ENCODE measurements at regions not wholly inside any gene's neighbourhood (a gene's known extent, or its start where the extent isn't known, plus 50 kb on each side); places are given as distances from the start of the nearest gene placed in this dataset.

DNA sequence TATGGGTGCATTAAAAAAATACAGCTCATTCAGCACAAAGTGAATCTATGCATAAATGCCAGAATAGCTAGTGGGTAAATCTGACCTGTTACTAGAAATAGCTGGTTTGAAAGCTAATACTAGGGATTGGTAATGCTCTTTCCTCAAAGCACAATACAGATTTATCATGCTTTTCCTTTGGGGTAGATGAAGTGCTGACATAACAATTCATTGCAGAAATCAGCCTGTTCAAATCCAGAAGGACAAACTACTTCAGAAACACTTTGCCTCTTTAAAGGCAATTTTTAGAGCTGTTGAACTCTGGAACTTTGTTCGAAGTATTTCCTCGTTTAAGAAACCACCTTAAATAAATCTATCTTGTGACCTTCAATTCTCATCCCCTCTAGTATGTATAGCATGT is 957.9 kb downstream of the ARAP2 start:
- DNase-seq (ENCODE audit: extremely low spot score, unreplicated experiment): no peak
- H3K4me3 Mint-ChIP-seq: no peak overlapping the region
- no peak overlapping the region for H3K27ac Mint-ChIP-seq
- no peaks in the 10 kb centered on the region for H3K27me3 Mint-ChIP-seq
- no peaks in the 10 kb centered on the region for H3K36me3 Mint-ChIP-seq
- no peaks in the 10 kb centered on the region for H3K9me3 Mint-ChIP-seq
- TF ChIP-seq, protein P1, sequence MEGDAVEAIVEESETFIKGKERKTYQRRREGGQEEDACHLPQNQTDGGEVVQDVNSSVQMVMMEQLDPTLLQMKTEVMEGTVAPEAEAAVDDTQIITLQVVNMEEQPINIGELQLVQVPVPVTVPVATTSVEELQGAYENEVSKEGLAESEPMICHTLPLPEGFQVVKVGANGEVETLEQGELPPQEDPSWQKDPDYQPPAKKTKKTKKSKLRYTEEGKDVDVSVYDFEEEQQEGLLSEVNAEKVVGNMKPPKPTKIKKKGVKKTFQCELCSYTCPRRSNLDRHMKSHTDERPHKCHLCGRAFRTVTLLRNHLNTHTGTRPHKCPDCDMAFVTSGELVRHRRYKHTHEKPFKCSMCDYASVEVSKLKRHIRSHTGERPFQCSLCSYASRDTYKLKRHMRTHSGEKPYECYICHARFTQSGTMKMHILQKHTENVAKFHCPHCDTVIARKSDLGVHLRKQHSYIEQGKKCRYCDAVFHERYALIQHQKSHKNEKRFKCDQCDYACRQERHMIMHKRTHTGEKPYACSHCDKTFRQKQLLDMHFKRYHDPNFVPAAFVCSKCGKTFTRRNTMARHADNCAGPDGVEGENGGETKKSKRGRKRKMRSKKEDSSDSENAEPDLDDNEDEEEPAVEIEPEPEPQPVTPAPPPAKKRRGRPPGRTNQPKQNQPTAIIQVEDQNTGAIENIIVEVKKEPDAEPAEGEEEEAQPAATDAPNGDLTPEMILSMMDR (conservative IDR thresholded peaks at IDR 0.05): no peak
- H3K4me1 Mint-ChIP-seq (ENCODE audit: unreplicated experiment): no peaks in the 10 kb centered on the region

DNA sequence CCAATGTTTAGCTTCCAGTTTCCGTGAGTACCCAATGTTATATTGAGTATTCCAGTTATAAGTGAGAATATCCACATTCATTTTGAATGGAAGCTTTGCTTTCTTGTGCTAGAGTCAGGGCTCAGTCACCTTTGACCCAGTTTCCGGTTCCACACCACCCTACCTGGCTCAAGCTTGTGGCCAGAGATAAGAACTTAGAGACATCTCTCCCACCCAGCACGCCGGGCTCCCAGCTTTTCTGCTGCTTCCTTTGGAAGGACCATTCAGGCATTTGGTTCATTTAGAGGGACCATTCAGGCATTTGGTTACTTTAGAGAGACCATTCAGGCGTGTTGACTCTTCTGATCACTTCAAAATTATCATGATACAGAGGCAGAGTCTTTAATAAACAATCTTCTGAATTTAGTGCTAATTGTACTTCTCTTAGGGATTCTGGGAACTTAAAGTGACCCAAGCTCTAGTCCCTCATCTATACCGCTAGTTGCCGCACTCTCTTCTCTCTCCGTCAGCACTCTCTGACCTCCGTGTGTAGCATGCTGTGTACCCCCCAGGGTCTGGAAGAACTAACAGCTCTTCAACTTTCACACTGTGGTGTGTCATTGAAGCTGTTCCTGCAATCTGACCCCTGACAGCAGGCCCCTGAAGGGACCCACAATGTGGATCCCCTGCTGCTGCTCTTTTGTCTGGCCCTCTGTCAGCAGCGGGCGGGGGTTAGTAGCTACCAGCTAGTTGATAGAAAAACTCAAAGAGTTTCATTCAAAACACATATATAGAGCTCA is 943.1 kb downstream of the ARAP2 start:
- Mint-ChIP-seq H3K27me3 (no peaks in the 10 kb centered on the region), H3K4me3 (peak overlapping the region; percentile 44), H3K36me3 (no peaks in the 10 kb centered on the region), H3K4me1 (ENCODE audit: unreplicated experiment) (peaks cover 3% of the 10 kb centered on the region), H3K27ac (no peak overlapping the region), H3K9me3 (no peaks in the 10 kb centered on the region)
- no peak for DNase-seq (ENCODE audit: extremely low spot score, unreplicated experiment)
- TF ChIP-seq, protein P1 (conservative IDR thresholded peaks at IDR 0.05): no peak

DNA sequence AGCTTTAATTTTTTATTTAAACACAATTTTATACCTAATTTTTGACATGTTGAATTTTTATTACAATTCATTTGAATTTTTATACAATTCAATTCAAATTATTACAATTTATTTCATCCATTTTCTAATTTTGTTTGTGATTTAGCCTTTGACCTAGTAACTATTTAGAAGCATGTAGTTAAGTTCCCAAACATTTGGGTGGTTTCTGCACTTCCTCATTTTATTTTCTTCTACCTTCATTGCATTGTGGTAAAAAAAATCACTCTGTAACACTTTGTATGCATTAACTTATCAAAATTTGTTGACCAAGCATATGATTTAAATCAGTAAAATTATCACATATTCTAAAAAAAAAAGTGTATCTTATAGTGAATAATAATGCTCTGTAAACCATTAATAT is 928.9 kb downstream of the ARAP2 start:
- H3K36me3 Mint-ChIP-seq: no peaks in the 10 kb centered on the region
- TF ChIP-seq, protein P1 (conservative IDR thresholded peaks at IDR 0.05): no peak

DNA sequence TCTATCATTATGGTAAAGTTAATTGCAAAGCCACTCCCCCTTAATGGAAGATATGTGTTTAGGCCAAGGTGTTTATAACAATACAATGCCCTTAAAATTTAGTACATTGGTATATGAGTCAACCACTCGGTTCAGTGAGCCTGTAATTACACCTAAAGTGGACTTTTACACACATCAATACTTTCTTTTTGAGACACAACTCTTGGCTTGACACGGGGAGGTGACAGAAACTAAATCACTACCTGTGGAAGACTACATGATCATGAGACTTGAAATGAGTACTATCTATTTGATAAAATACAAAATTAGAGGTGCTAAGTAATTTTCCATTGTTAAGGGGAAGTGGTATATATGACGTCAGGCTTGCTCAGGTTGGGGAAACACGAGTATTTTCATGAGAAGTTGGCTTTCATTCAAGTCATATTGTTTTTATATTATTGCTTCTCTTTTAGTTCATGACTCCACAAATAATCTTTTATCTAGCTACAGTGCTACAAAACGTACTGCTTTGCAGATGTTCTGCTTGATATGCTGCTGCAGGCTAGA is 918.3 kb downstream of the ARAP2 start:
- Mint-ChIP-seq H3K27ac (no peak overlapping the region), H3K27me3 (no peaks in the 10 kb centered on the region), H3K4me3 (no peak overlapping the region), H3K36me3 (no peaks in the 10 kb centered on the region), H3K9me3 (no peaks in the 10 kb centered on the region), H3K4me1 (ENCODE audit: unreplicated experiment) (no peaks in the 10 kb centered on the region)
- TF ChIP-seq, protein P1 (conservative IDR thresholded peaks at IDR 0.05): no peak
- no peak for DNase-seq (ENCODE audit: extremely low spot score, unreplicated experiment)

More for the DNA sequence above, 928.9 kb downstream of the ARAP2 start:
- Mint-ChIP-seq H3K4me1 (ENCODE audit: unreplicated experiment) (no peaks in the 10 kb centered on the region), H3K27ac (no peak overlapping the region), H3K4me3 (no peak overlapping the region), H3K27me3 (no peaks in the 10 kb centered on the region), H3K9me3 (no peaks in the 10 kb centered on the region)
- DNase-seq (ENCODE audit: extremely low spot score, unreplicated experiment): no peak

DNA sequence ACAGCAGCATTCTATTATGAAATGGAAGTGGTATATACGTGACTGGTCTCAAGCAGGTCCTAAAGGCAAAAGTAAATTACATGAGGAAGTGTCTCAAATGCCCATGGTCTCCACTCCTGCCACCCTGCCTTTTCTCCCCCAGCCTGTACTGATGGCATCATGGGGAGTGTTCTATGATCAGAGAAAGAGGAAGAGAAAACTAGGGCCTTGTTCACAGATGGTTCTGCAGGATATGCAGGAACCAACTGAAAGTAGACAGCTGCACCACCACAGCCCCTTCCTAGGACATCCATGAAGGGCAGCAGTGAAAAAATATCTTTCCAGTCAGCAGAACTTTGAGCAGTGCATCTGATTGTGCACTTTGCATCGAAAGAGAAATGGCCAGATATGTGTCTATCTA is 901.5 kb downstream of the ARAP2 start:
- TF ChIP-seq, protein P1 (conservative IDR thresholded peaks at IDR 0.05): no peak
- no peak for DNase-seq (ENCODE audit: extremely low spot score, unreplicated experiment)

More for the DNA sequence above, 901.5 kb downstream of the ARAP2 start:
- H3K4me1 Mint-ChIP-seq (ENCODE audit: unreplicated experiment): no peaks in the 10 kb centered on the region
- no peaks in the 10 kb centered on the region for H3K27me3 Mint-ChIP-seq
- no peak overlapping the region for H3K27ac Mint-ChIP-seq
- H3K36me3 Mint-ChIP-seq: no peaks in the 10 kb centered on the region
- no peaks in the 10 kb centered on the region for H3K9me3 Mint-ChIP-seq
- H3K4me3 Mint-ChIP-seq: no peak overlapping the region

Measured in type B pancreatic cell (in vitro differentiated cells).